ENCODE measurements at regions not wholly inside any gene's neighbourhood (a gene's known extent, or its start where the extent isn't known, plus 50 kb on each side); places are given as distances from the start of the nearest gene placed in this dataset.

DNA sequence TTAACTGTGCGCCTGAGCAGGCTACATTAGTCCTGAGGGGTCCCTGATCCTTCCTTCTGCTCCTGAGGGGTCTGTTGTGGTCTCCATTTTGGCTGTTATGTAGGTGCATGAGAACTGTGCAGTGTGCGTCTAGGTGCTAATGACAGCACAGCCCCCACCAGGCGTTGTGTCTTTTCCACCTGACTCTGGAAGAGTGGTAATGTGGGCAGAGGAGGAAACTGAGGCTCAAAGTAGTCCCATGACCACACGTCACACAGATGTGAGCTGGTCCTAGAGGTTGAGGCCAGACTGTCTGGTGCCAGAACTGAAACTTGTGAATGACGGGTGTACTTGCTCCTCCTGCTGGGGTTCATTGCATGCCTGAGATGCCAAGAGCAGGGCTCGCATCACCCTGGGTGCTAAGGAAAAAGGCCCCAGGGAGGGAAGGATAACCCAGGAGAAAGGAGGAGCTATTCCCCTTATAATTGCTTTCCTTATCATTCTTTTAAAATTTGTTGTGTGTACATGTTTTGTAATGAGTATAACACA lies 111.8 kb downstream of the SLC25A47 start:
- TF ChIP-seq CTCF (conservative IDR thresholded peaks at IDR 0.05 in 1 of 2, IDR thresholded peaks at IDR 0.05 in 1 of 2; ENCODE audit: low read depth in 1 of 2, low read length in 2 of 2) = no peak
- TF ChIP-seq EZH2 (IDR thresholded peaks at IDR 0.05; ENCODE audit: low read length, missing control alignments) = no peak

Measured in fibroblast of lung (primary cell).